Cortex of kidney (tissue), 1 donor: ENCODE measurements at regions not wholly inside any gene's neighbourhood (a gene's known extent, or its start where the extent isn't known, plus 50 kb on each side); places are given as distances from the start of the nearest gene placed in this dataset.
"Not testable (repeated sequence)": the region's sequence is repeated elsewhere in the genome, so short reads cannot be mapped to it uniquely, and the experiment has no call there.

Source experiments
- DNase-seq: peaks from one replicate; lab custom pipeline; 2025; lab: John Stamatoyannopoulos, UW

GRCh38 chr5:166856791-166857190, 1434.7 kb upstream of the WWC1 start:
- DNase-seq: no peak

- no peak for DNase-seq
Measured at GRCh38 chr5:166860426-166860825, 1431.0 kb upstream of the WWC1 start.

- no peak for DNase-seq
Measured at GRCh38 chr5:166862581-166862980, 1428.9 kb upstream of the WWC1 start.

GRCh38 chr5:166865206-166865605, 1426.2 kb upstream of the WWC1 start:
- DNase-seq: no peak

- no peak for DNase-seq
Measured at GRCh38 chr5:166880456-166880855, 1411.0 kb upstream of the WWC1 start.

- no peak for DNase-seq
Measured at GRCh38 chr5:166881802-166882201, 1409.6 kb upstream of the WWC1 start.

- no peak for DNase-seq
Measured at GRCh38 chr5:166883016-166883415, 1408.4 kb upstream of the WWC1 start.

- no peak for DNase-seq
Measured at GRCh38 chr5:166898166-166898565, 1393.3 kb upstream of the WWC1 start.

GRCh38 chr5:166899343-166899742, 1392.1 kb upstream of the WWC1 start:
- no peak for DNase-seq

GRCh38 chr5:166904571-166904970, 1386.9 kb upstream of the WWC1 start:
- DNase-seq: no peak

- DNase-seq: no peak
Measured at GRCh38 chr5:166906991-166907713, 1384.3 kb upstream of the WWC1 start.

- no peak for DNase-seq
Measured at GRCh38 chr5:166909040-166909439, 1382.4 kb upstream of the WWC1 start.

GRCh38 chr5:166909926-166910325, 1381.5 kb upstream of the WWC1 start:
- no peak for DNase-seq

- no peak for DNase-seq
Measured at GRCh38 chr5:166910995-166911394, 1380.5 kb upstream of the WWC1 start.

GRCh38 chr5:166916021-166916420, 1375.4 kb upstream of the WWC1 start:
- DNase-seq: no peak

- DNase-seq: no peak
Measured at GRCh38 chr5:166926138-166926537, 1365.3 kb upstream of the WWC1 start.

- not testable (repeated sequence) for DNase-seq
Measured at GRCh38 chr5:166926806-166927475, 1364.5 kb upstream of the WWC1 start.

GRCh38 chr5:166936351-166936750, 1355.1 kb upstream of the WWC1 start:
- DNase-seq: no peak

GRCh38 chr5:166938071-166938470, 1353.4 kb upstream of the WWC1 start:
- no peak for DNase-seq

- DNase-seq: no peak
Measured at GRCh38 chr5:166942948-166943347, 1348.5 kb upstream of the WWC1 start.

- no peak for DNase-seq
Measured at GRCh38 chr5:166947045-166947444, 1344.4 kb upstream of the WWC1 start.

GRCh38 chr5:166948679-166949078, 1342.8 kb upstream of the WWC1 start:
- DNase-seq: no peak

- DNase-seq: no peak
Measured at GRCh38 chr5:166952048-166952447, 1339.4 kb upstream of the WWC1 start.

- DNase-seq: no peak
Measured at GRCh38 chr5:166957782-166958181, 1333.7 kb upstream of the WWC1 start.
